GM19043 (cell line): ENCODE measurements at regions not wholly inside any gene's neighbourhood (a gene's known extent, or its start where the extent isn't known, plus 50 kb on each side); places are given as distances from the start of the nearest gene placed in this dataset.
"Not testable (repeated sequence)": the region's sequence is repeated elsewhere in the genome, so short reads cannot be mapped to it uniquely, and the experiment has no call there.

Source experiments
- ATAC-seq: cut with Tn5 transposase; IDR thresholded peaks from one replicate; pipeline ENCODE4 v1.9.1; 2021; ENCODE audit warnings: low read depth; ENCODE audit not compliant: unreplicated experiment

- ATAC-seq: no peak
Observed at GRCh38 chr14:37834275-37834674, 238.8 kb downstream of the TTC6 start.

GRCh38 chr14:37838778-37839177 lies 243.3 kb downstream of the TTC6 start:
- not testable (repeated sequence) for ATAC-seq

- not testable (repeated sequence) for ATAC-seq
Observed at GRCh38 chr14:37841039-37841438, 245.6 kb downstream of the TTC6 start.

GRCh38 chr14:37842106-37842505 lies 246.7 kb downstream of the TTC6 start:
- ATAC-seq: no peak

- ATAC-seq: no peak
Observed at GRCh38 chr14:37843954-37844607, 248.7 kb downstream of the TTC6 start.

- no peak for ATAC-seq
Observed at GRCh38 chr14:37844614-37845013, 249.2 kb downstream of the TTC6 start.

- no peak for ATAC-seq
Observed at GRCh38 chr14:37848985-37849621, 253.7 kb downstream of the TTC6 start.

GRCh38 chr14:37851054-37851453 lies 255.6 kb downstream of the TTC6 start:
- ATAC-seq: no peak

- no peak for ATAC-seq
Observed at GRCh38 chr14:37855871-37856270, 260.4 kb downstream of the TTC6 start.

- ATAC-seq: no peak
Observed at GRCh38 chr14:37857774-37858266, 262.4 kb downstream of the TTC6 start.

GRCh38 chr14:37858733-37859132 lies 263.3 kb downstream of the TTC6 start:
- ATAC-seq: no peak

GRCh38 chr14:37859177-37859576 lies 263.7 kb downstream of the TTC6 start:
- ATAC-seq: no peak

GRCh38 chr14:37862263-37862662 lies 266.8 kb downstream of the TTC6 start:
- no peak for ATAC-seq

- no peak for ATAC-seq
Observed at GRCh38 chr14:37864128-37864527, 268.7 kb downstream of the TTC6 start.

- no peak for ATAC-seq
Observed at GRCh38 chr14:37864861-37865718, 269.7 kb downstream of the TTC6 start.

- no peak for ATAC-seq
Observed at GRCh38 chr14:37865719-37866549, 270.5 kb downstream of the TTC6 start.

GRCh38 chr14:37869633-37870032 lies 274.2 kb downstream of the TTC6 start:
- no peak for ATAC-seq

GRCh38 chr14:37870170-37870569 lies 274.7 kb downstream of the TTC6 start:
- ATAC-seq: no peak

GRCh38 chr14:37870632-37871346 lies 275.4 kb downstream of the TTC6 start:
- no peak for ATAC-seq

- not testable (repeated sequence) for ATAC-seq
Observed at GRCh38 chr14:37874065-37874428, 278.6 kb downstream of the TTC6 start.
